ENCODE measurements at regions not wholly inside any gene's neighbourhood (a gene's known extent, or its start where the extent isn't known, plus 50 kb on each side); places are given as distances from the start of the nearest gene placed in this dataset.
A peak's percentile ranks its signal among the peaks of the same experiment; 100 is the strongest.

GRCh38 chr6:145112711-145113148, 622.6 kb downstream of the EPM2A start:
- Histone ChIP-seq H3K9me3 (ENCODE audit: low read length) (no peaks in the 10 kb centered on the region), H4K20me1 (ENCODE audit: low read length) (no peaks in the 10 kb centered on the region), H3K9ac (ENCODE audit: low read length) (no peak overlapping the region), H3K27ac (ENCODE audit: low read length) (no peak overlapping the region), H3K4me3 (ENCODE audit: low read length) (no peak overlapping the region), H3K36me3 (ENCODE audit: low read depth, low read length) (no peaks in the 10 kb centered on the region), H3F3A (ENCODE audit: low read length, unreplicated experiment) (no peaks in the 10 kb centered on the region), H3K9me2 (replicated peaks; ENCODE audit: low read length) (no peaks in the 10 kb centered on the region), H3K4me1 (ENCODE audit: insufficient read depth, low read length) (peaks cover 20% of the 10 kb centered on the region), H2AFZ (ENCODE audit: low read length) (no peak overlapping the region), H3K4me2 (ENCODE audit: low read length) (no peak overlapping the region), H3K27me3 (ENCODE audit: low read length) (no peaks in the 10 kb centered on the region), H3K79me2 (ENCODE audit: low read length) (no peaks in the 10 kb centered on the region)
- CTCF ChIA-PET: no interaction called here
- intact Hi-C loops (cut with micrococcal nuclease): no loop called here
- BruUV-seq (replicated peaks): no TSS peak
- no peak for ATAC-seq
- no peak for TF ChIP-seq EZH2phosphoT487 (IDR thresholded peaks at IDR 0.05; ENCODE audit: borderline replicate concordance, low read length)
- TF ChIP-seq CTCF (conservative IDR thresholded peaks at IDR 0.05; ENCODE audit: low read depth, low read length): no peak
- no peak for TF ChIP-seq EZH2 (IDR thresholded peaks at IDR 0.05; ENCODE audit: low read length, unreplicated experiment)
- no peak for DNase-seq
- POLR2A ChIA-PET (ENCODE audit: unreplicated experiment): no interaction called here

DNA sequence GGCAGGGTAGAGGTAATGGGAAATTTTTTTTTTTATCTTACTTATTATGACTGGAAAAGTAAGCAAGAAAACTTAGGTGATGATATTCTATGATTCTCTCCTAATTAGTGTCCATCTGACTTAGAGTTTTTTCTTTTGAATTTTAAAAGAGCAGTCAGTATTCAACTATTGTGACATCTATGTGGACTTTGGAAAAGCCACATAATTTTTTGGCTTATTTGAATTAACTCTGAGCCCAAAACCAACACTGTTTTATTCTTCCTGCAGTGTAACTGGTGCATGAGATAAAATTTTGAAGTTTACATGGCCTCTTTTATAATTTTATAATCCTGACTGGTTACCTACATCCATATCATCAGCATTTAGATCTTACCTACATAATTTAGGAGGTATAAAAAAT, 619.7 kb downstream of the EPM2A start:
- H3K4me3 ChIP-seq (ENCODE audit: low read length): no peak overlapping the region
- BruUV-seq (replicated peaks): no TSS peak
- H2AFZ ChIP-seq (ENCODE audit: low read length): no peak overlapping the region
- H3K27ac ChIP-seq (ENCODE audit: low read length): no peak overlapping the region
- CTCF ChIA-PET: no interaction called here
- DNase-seq (no peak), ATAC-seq (no peak)
- peaks cover 6% of the 10 kb centered on the region for H3K4me1 ChIP-seq (ENCODE audit: insufficient read depth, low read length)
- intact Hi-C loops (cut with micrococcal nuclease): no loop called here
- POLR2A ChIA-PET (ENCODE audit: unreplicated experiment): no interaction called here
- H3K9me3 ChIP-seq (ENCODE audit: low read length): no peaks in the 10 kb centered on the region
- H3K79me2 ChIP-seq (ENCODE audit: low read length): no peaks in the 10 kb centered on the region
- H3K36me3 ChIP-seq (ENCODE audit: low read depth, low read length): no peaks in the 10 kb centered on the region
- H3K9ac ChIP-seq (ENCODE audit: low read length): no peak overlapping the region
- no peaks in the 10 kb centered on the region for H3K27me3 ChIP-seq (ENCODE audit: low read length)
- H3K9me2 ChIP-seq (replicated peaks; ENCODE audit: low read length): no peaks in the 10 kb centered on the region
- no peaks in the 10 kb centered on the region for H3F3A ChIP-seq (ENCODE audit: low read length, unreplicated experiment)
- TF ChIP-seq CTCF (conservative IDR thresholded peaks at IDR 0.05; ENCODE audit: low read depth, low read length) (no peak), EZH2phosphoT487 (IDR thresholded peaks at IDR 0.05; ENCODE audit: borderline replicate concordance, low read length) (no peak), EZH2 (IDR thresholded peaks at IDR 0.05; ENCODE audit: low read length, unreplicated experiment) (no peak)
- H3K4me2 ChIP-seq (ENCODE audit: low read length): no peak overlapping the region
- no peaks in the 10 kb centered on the region for H4K20me1 ChIP-seq (ENCODE audit: low read length)

DNA sequence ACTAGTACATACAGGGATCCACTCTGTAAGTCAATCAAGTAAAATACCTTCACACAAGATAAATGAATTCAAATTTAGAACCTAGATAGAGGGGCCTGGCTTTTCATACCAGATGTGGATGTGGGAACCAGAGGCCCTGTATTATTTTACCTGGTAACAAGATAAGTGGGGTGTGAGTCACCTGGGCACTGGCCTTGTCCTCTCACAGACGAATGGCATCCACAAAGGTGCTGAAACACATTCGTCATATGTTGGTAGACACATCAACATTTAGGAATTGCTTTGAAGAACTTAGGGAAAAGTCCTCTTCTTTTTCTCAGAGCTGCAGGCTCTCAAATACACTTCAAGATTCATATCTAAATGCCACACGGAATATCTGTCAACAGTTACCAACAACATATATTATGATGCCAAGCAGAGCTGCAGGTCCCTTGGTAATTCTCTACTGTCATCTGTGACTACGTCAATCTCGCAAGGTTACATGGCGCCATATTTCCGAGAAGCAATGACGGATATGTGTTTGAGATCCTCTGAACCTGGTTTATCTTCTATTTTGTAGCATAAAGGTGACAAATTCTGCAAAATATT, 618.6 kb downstream of the EPM2A start:
- DNase-seq: peak; percentile 33
- Histone ChIP-seq H3K9me3 (ENCODE audit: low read length) (no peaks in the 10 kb centered on the region), H3K9ac (ENCODE audit: low read length) (no peak overlapping the region), H4K20me1 (ENCODE audit: low read length) (no peaks in the 10 kb centered on the region), H3K9me2 (replicated peaks; ENCODE audit: low read length) (no peaks in the 10 kb centered on the region), H3K27me3 (ENCODE audit: low read length) (no peaks in the 10 kb centered on the region), H2AFZ (ENCODE audit: low read length) (no peak overlapping the region), H3F3A (ENCODE audit: low read length, unreplicated experiment) (no peaks in the 10 kb centered on the region), H3K4me1 (ENCODE audit: insufficient read depth, low read length) (no peaks in the 10 kb centered on the region), H3K36me3 (ENCODE audit: low read depth, low read length) (no peaks in the 10 kb centered on the region), H3K4me3 (ENCODE audit: low read length) (no peak overlapping the region), H3K4me2 (ENCODE audit: low read length) (no peak overlapping the region), H3K79me2 (ENCODE audit: low read length) (no peaks in the 10 kb centered on the region), H3K27ac (ENCODE audit: low read length) (no peak overlapping the region)
- intact Hi-C loops (cut with micrococcal nuclease): no loop called here
- CTCF ChIA-PET: no interaction called here
- no peak for ATAC-seq
- TF ChIP-seq CTCF (conservative IDR thresholded peaks at IDR 0.05; ENCODE audit: low read depth, low read length) (no peak), EZH2phosphoT487 (IDR thresholded peaks at IDR 0.05; ENCODE audit: borderline replicate concordance, low read length) (no peak), EZH2 (IDR thresholded peaks at IDR 0.05; ENCODE audit: low read length, unreplicated experiment) (no peak)
- no TSS peak for BruUV-seq (replicated peaks)
- POLR2A ChIA-PET (ENCODE audit: unreplicated experiment): no interaction called here

Data from PC-3 (cell line).